Calu3 (cell line): ENCODE measurements at regions not wholly inside any gene's neighbourhood (a gene's known extent, or its start where the extent isn't known, plus 50 kb on each side); places are given as distances from the start of the nearest gene placed in this dataset.

Source experiments
- BruUV-seq: library from RNA; stranded (reverse); fragments of 400-500 nt; replicated peaks from 2 replicates; lab custom pipeline; 2021; lab: Mats Ljungman, UMichigan
- CTCF ChIA-PET: fragments of 300-600 bp; sonication (Branson Sonifier 250); formaldehyde crosslinking; loops from one replicate; lab custom pipeline; 2022; ENCODE audit warnings: antibody characterized with exemption; lab: Charles Lee
- DNase-seq: peaks from one replicate; pipeline ENCODE4 v3.0.0; 2022
- H3K27ac Mint-ChIP-seq: one replicate; pipeline ENCODE4 v1.8.0; 2022; ENCODE audit warnings: mixed read lengths; ENCODE audit not compliant: unreplicated experiment
- H3K27me3 Mint-ChIP-seq: one replicate; pipeline ENCODE4 v1.8.0; 2022; ENCODE audit warnings: mixed read lengths; ENCODE audit not compliant: unreplicated experiment
- H3K36me3 Mint-ChIP-seq: one replicate; pipeline ENCODE4 v1.8.0; 2022; ENCODE audit warnings: mild to moderate bottlenecking, moderate library complexity, mixed read lengths; ENCODE audit not compliant: insufficient read depth, unreplicated experiment
- H3K4me1 Mint-ChIP-seq: one replicate; pipeline ENCODE4 v1.8.0; 2022; ENCODE audit warnings: mild to moderate bottlenecking, low read depth, mixed read lengths; ENCODE audit not compliant: unreplicated experiment
- H3K4me3 Mint-ChIP-seq: one replicate; pipeline ENCODE4 v1.8.0; 2022; ENCODE audit warnings: mild to moderate bottlenecking, low read depth, moderate library complexity, mixed read lengths; ENCODE audit not compliant: unreplicated experiment
- H3K9me3 Mint-ChIP-seq: one replicate; pipeline ENCODE4 v1.8.0; 2022; ENCODE audit warnings: low read depth, mixed read lengths; ENCODE audit not compliant: unreplicated experiment
- intact Hi-C: fragments of 100-400 bp; cut with micrococcal nuclease; formaldehyde crosslinking; loops from one replicate; pipeline ENCODE4 v1.10.0; 2022; ENCODE audit not compliant: unreplicated experiment
- TF ChIP-seq, protein P1 (sequence below): fragments of 200-600 bp; IDR thresholded peaks from one replicate; pipeline ENCODE4 v1.8.0; 2022; ENCODE audit warnings: antibody characterized with exemption; ENCODE audit not compliant: unreplicated experiment

DNA sequence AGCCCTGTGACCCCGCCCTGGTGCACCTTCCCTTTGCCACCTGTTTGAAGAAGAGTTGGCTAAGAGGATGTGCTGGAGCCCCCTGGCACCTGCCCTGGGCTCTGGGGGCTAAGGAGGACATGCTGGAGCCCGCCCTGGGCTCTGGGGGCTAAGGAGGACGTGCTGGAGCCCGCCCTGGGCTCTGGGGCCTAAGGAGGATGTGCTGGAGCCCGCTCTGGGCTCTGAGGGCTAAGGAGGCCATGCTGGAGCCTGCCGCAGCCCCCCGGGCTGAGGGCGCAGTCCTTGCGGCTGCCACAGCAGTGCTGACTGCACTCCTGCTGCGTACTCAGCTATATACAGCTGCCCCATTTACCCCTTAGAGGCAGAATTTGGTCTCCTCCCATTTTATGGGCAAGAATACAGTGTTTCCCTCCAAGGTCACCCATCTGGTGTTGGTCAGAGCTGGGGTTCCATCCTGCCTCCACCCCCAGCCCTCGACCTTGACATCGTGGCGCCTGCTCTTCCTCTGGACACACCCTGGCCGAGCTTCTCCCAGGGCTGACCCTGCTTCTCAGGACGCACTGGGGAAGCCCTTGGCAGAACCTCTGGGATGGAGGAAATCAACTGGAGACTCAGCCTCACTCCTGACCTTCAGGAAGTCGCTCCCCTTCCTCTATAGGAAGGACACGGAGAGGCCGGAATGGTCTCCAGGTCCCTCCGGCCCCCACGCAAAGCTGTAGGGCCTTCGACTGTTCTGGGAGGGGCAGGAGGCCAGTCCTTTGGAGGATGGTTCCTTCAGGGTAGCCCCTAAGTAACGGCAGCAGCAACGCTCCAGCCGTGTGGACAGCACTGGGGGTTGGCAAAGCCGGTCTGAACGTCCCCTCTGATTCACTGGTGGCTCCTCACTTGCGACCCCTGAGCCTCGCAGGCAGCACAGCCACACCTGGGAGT lies 65.0 kb upstream of the HPCAL1 start:
- DNase-seq, result no peak
- Mint-ChIP-seq H3K27ac (no peak overlapping the region), H3K36me3 (no peaks in the 10 kb centered on the region), H3K9me3 (no peaks in the 10 kb centered on the region), H3K4me3 (no peak overlapping the region), H3K4me1 (no peaks in the 10 kb centered on the region), H3K27me3 (peaks cover 32% of the 10 kb centered on the region)
- CTCF ChIA-PET, result no interaction called here
- TF ChIP-seq, protein P1, sequence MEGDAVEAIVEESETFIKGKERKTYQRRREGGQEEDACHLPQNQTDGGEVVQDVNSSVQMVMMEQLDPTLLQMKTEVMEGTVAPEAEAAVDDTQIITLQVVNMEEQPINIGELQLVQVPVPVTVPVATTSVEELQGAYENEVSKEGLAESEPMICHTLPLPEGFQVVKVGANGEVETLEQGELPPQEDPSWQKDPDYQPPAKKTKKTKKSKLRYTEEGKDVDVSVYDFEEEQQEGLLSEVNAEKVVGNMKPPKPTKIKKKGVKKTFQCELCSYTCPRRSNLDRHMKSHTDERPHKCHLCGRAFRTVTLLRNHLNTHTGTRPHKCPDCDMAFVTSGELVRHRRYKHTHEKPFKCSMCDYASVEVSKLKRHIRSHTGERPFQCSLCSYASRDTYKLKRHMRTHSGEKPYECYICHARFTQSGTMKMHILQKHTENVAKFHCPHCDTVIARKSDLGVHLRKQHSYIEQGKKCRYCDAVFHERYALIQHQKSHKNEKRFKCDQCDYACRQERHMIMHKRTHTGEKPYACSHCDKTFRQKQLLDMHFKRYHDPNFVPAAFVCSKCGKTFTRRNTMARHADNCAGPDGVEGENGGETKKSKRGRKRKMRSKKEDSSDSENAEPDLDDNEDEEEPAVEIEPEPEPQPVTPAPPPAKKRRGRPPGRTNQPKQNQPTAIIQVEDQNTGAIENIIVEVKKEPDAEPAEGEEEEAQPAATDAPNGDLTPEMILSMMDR, result no peak
- intact Hi-C loops, result no loop called here
- no TSS peak for BruUV-seq

DNA sequence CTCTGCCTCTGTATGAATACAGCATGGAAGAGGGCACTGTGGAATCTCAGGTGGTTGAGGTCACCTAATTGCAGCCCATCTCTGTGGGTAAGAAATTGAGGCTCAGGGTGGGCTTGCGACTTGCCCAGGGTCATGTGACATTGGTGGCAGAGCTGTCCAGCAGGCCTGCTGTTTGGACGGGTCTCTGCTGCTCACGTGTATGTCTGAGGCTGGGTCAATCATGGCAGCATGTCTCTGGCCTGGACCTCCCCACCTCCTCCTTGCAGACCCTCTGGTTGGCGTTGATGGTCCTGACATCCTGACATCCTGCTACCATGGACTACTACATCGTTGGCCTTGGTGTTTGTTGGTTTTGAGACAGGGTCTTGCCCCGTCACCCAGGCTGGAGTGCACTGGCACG lies 64.3 kb upstream of the HPCAL1 start:
- Mint-ChIP-seq H3K4me3 (no peak overlapping the region), H3K27me3 (peaks cover 25% of the 10 kb centered on the region), H3K36me3 (no peaks in the 10 kb centered on the region), H3K27ac (no peak overlapping the region), H3K9me3 (no peaks in the 10 kb centered on the region), H3K4me1 (no peaks in the 10 kb centered on the region)
- TF ChIP-seq, protein P1, result no peak
- no peak for DNase-seq
- no TSS peak for BruUV-seq
- intact Hi-C loops, result no loop called here
- CTCF ChIA-PET, result no interaction called here

DNA sequence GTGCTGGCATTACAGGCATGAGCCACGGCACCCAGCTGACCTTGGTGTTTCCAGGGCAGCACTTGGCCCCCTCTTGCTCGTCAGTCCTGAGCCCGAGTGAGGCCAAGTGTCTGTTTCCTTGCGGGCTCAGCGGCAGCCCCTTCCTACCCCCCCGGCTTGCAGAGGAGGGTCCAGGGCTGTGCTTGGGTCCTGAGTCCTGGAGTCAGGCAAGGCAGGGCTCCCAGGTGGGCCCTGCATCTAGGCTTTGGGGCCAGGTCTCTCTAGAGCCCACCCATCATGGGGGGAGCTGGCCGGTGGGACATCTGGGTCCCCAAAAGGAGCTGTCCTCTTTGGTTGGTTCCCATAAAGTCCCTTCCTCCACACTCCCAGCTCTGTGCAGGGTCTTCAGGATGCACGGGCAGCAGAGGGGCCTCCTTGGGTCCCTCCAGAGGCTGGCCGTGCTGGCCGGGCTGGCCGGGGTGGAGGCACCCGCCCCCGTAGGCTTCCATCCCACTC lies 63.7 kb upstream of the HPCAL1 start:
- no TSS peak for BruUV-seq
- H3K36me3 Mint-ChIP-seq, result no peaks in the 10 kb centered on the region
- H3K4me3 Mint-ChIP-seq, result no peak overlapping the region

DNA sequence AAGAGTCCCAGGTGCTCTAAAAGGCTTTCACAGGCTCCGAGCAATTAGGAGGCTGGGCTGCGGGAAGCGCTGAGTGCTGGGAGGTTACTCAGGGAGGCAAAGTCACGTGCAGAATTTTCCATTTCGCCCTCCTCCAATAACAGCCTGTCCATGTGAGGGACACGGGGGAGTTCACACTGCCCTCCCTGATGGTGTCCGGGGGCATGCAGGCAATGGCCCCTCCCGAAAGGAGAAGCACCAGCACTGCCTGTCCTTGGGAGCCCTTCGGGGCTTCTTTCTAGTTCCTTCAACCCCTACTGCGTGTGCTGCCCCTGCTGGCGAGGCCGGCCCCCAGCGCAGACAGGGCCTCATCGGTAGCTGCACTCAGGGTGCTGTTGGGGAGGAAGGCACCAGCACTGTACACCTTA lies 63.1 kb upstream of the HPCAL1 start:
- Mint-ChIP-seq H3K4me3 (no peak overlapping the region), H3K27ac (no peak overlapping the region), H3K27me3 (peaks cover 14% of the 10 kb centered on the region), H3K9me3 (no peaks in the 10 kb centered on the region), H3K36me3 (no peaks in the 10 kb centered on the region), H3K4me1 (no peaks in the 10 kb centered on the region)
- intact Hi-C loops, result no loop called here
- no peak for DNase-seq
- TF ChIP-seq, protein P1, result no peak
- no TSS peak for BruUV-seq
- CTCF ChIA-PET, result interaction anchor here (0.6 kb wide), 1 partner anchor 115 kb away, joined by 3 read pairs; no protein-coding TSS in a partner anchor

More for the DNA sequence above, 63.7 kb upstream of the HPCAL1 start:
- Mint-ChIP-seq H3K9me3 (no peaks in the 10 kb centered on the region), H3K4me1 (no peaks in the 10 kb centered on the region), H3K27ac (no peak overlapping the region), H3K27me3 (peaks cover 19% of the 10 kb centered on the region)
- intact Hi-C loops, result no loop called here
- CTCF ChIA-PET, result interaction anchor here (0.6 kb wide), 1 partner anchor 114 kb away, joined by 3 read pairs; no protein-coding TSS in a partner anchor
- no peak for DNase-seq
- TF ChIP-seq, protein P1, result no peak
